ENCODE measurements at regions not wholly inside any gene's neighbourhood (a gene's known extent, or its start where the extent isn't known, plus 50 kb on each side); places are given as distances from the start of the nearest gene placed in this dataset.

DNA sequence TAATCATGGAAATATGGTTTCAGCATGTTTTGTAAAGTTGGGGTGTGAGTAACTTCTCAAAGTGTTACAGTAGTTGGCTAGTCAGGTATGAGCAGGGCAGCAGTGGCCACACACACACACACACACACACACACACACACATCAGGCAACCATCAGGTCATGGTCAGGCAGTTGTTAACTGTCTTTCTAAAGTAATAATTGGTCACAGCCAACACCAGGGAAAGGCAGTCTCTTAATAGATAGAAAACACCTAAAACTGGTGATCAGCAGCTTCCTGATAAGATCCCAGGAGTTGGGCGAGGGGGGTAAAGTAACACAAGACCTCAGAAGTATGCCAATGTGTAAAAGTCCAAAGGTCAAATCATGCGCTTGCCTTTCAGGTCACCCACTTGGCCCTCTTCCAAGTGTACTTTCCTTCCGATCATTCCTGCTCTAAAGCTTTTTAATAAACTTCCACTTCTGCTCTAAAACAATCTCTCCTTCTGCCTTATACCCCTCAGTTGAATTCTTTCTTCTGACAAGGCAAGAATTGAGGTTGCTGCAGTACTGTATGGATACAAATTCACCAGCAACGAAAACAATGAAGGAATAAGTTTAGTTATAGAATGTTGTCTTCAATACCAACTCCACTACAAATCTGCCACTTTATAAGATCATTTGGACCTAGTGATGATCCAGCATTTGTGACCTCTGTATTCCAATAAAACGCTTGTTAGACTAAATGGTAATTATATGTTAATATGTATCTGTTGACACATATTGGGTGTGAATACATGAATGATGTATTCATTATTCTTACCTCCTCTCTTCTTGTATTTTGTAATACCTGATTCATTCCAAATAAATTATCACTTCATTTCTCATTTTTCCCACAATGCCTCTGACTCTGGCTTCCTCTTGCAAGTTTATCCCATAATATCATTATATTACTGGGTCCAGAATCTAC lies 254.3 kb downstream of the METTL4 start:
- H3K27me3 ChIP-seq, result no peaks in the 10 kb centered on the region
- H3K4me3 ChIP-seq, result no peak overlapping the region
- no peak overlapping the region for H3K27ac ChIP-seq
- 16 to 63% methylated on average over 5 of the region's 5 CpGs for WGBS, 2 donors
- DNase-seq, result no peak
- intact Hi-C loops (cut with DNase I), result no loop called here
- no peaks in the 10 kb centered on the region for H3K4me1 ChIP-seq
- TF ChIP-seq POLR2AphosphoS5 (IDR thresholded peaks at IDR 0.05) (no peak), EP300 (IDR thresholded peaks at IDR 0.05) (no peak), POLR2A (IDR thresholded peaks at IDR 0.05) (no peak), CTCF (IDR thresholded peaks at IDR 0.05) (no peak)
- no peaks in the 10 kb centered on the region for H3K36me3 ChIP-seq
- H3K9me3 ChIP-seq, result no peaks in the 10 kb centered on the region

DNA sequence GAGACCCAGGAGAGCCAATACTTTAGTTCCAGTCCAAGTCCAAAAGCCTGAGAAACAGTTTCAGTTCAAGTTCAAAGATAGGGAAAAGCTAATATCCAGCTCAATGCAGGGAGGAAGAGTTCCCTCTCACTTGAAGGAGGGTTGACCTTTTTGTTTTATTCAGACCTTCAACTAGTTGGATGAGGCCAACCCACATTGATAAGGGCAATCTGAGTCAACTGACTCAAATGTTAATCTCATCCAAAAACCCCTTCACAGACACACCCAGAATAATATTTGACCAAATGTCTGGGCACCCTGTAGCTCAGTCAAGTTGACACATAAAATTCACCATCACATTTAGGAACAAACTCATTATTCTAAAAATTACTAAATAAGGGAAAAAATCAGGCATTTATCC lies 246.8 kb downstream of the METTL4 start:
- no peak overlapping the region for H3K4me3 ChIP-seq
- H3K36me3 ChIP-seq, result no peaks in the 10 kb centered on the region
- H3K4me1 ChIP-seq, result no peaks in the 10 kb centered on the region

GRCh38 chr18:2325308-2325849 lies 245.9 kb downstream of the METTL4 start:
- DNase-seq, result no peak
- Histone ChIP-seq H3K27me3 (no peaks in the 10 kb centered on the region), H3K27ac (no peak overlapping the region), H3K4me3 (no peak overlapping the region), H3K4me1 (no peaks in the 10 kb centered on the region), H3K36me3 (no peaks in the 10 kb centered on the region), H3K9me3 (no peaks in the 10 kb centered on the region)
- WGBS, 2 donors, result 49 to 61% methylated on average over 4 of the region's 4 CpGs
- no peak for TF ChIP-seq CTCF (IDR thresholded peaks at IDR 0.05)
- no peak for TF ChIP-seq POLR2A (IDR thresholded peaks at IDR 0.05)
- no peak for TF ChIP-seq EP300 (IDR thresholded peaks at IDR 0.05)
- intact Hi-C loops (cut with DNase I), result no loop called here

More for the DNA sequence above, 246.8 kb downstream of the METTL4 start:
- Histone ChIP-seq H3K27me3 (no peaks in the 10 kb centered on the region), H3K9me3 (no peaks in the 10 kb centered on the region), H3K27ac (no peak overlapping the region)
- no peak for DNase-seq
- no peak for TF ChIP-seq POLR2AphosphoS5 (IDR thresholded peaks at IDR 0.05)
- no peak for TF ChIP-seq POLR2A (IDR thresholded peaks at IDR 0.05)
- TF ChIP-seq CTCF (IDR thresholded peaks at IDR 0.05), result no peak
- no peak for TF ChIP-seq EP300 (IDR thresholded peaks at IDR 0.05)
- intact Hi-C loops (cut with DNase I), result no loop called here

- Histone ChIP-seq H3K27me3 (no peaks in the 10 kb centered on the region), H3K27ac (no peak overlapping the region), H3K9me3 (no peaks in the 10 kb centered on the region), H3K36me3 (no peaks in the 10 kb centered on the region), H3K4me3 (no peak overlapping the region), H3K4me1 (no peaks in the 10 kb centered on the region)
- no peak for DNase-seq
- intact Hi-C loops (cut with DNase I), result no loop called here
- 86 to 90% methylated on average over 1 of the region's 1 CpG for WGBS, 2 donors
- TF ChIP-seq POLR2AphosphoS5 (IDR thresholded peaks at IDR 0.05), result no peak
- TF ChIP-seq EP300 (IDR thresholded peaks at IDR 0.05), result no peak
- no peak for TF ChIP-seq POLR2A (IDR thresholded peaks at IDR 0.05)
- no peak for TF ChIP-seq CTCF (IDR thresholded peaks at IDR 0.05)
Measured at GRCh38 chr18:2325933-2326332, 245.4 kb downstream of the METTL4 start.

Data from sigmoid colon (tissue), 6 donors.